Brain microvascular endothelial cell (primary cell): ENCODE measurements at regions not wholly inside any gene's neighbourhood (a gene's known extent, or its start where the extent isn't known, plus 50 kb on each side); places are given as distances from the start of the nearest gene placed in this dataset.

Source experiments
- DNase-seq: peaks from one replicate; pipeline ENCODE4 v3.0.0-alpha.2; 2020
- H3K27ac ChIP-seq: fragments of 250-450 bp; sonication (Bioruptor Pico); 2 replicates; pipeline ENCODE4 v1.5.1; 2020; ENCODE audit warnings: mild to moderate bottlenecking, moderate library complexity
- H3K27me3 ChIP-seq: fragments of 250-450 bp; sonication (Bioruptor Pico); replicated peaks from 2 replicates; pipeline ENCODE4 v1.5.1; 2020; ENCODE audit warnings: mild to moderate bottlenecking
- H3K36me3 ChIP-seq: fragments of 250-450 bp; sonication (Bioruptor Pico); replicated peaks from 2 replicates; pipeline ENCODE4 v1.5.1; 2020; ENCODE audit warnings: mild to moderate bottlenecking
- H3K4me3 ChIP-seq: 2 replicates; pipeline ENCODE4 v1.5.1; 2011; ENCODE audit warnings: low read depth, mild to moderate bottlenecking, control low read depth, low read length, moderate library complexity
- in situ Hi-C: cut with HindIII; loops from 2 replicates; pipeline ENCODE4 v1.10.0; 2017; ENCODE audit warnings: low sequenced_read_pairs, low pct_ligation_motif_present
- TF ChIP-seq, protein P1 (sequence below): IDR thresholded peaks from 2 replicates; pipeline ENCODE4 v1.5.1; 2011; ENCODE audit warnings: low read depth, mild to moderate bottlenecking, moderate library complexity, low read length, control low read depth, inconsistent platforms; ENCODE audit errors: missing control alignments

- TF ChIP-seq, protein P1, sequence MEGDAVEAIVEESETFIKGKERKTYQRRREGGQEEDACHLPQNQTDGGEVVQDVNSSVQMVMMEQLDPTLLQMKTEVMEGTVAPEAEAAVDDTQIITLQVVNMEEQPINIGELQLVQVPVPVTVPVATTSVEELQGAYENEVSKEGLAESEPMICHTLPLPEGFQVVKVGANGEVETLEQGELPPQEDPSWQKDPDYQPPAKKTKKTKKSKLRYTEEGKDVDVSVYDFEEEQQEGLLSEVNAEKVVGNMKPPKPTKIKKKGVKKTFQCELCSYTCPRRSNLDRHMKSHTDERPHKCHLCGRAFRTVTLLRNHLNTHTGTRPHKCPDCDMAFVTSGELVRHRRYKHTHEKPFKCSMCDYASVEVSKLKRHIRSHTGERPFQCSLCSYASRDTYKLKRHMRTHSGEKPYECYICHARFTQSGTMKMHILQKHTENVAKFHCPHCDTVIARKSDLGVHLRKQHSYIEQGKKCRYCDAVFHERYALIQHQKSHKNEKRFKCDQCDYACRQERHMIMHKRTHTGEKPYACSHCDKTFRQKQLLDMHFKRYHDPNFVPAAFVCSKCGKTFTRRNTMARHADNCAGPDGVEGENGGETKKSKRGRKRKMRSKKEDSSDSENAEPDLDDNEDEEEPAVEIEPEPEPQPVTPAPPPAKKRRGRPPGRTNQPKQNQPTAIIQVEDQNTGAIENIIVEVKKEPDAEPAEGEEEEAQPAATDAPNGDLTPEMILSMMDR: no peak
- peaks cover 11% of the 10 kb centered on the region for H3K27me3 ChIP-seq
- H3K27ac ChIP-seq: no peak overlapping the region
- no peak for DNase-seq
- H3K36me3 ChIP-seq: no peaks in the 10 kb centered on the region
- no peak overlapping the region for H3K4me3 ChIP-seq
- in situ Hi-C loops: no loop called here
Observed at GRCh38 chr11:115657586-115657985, 153.4 kb upstream of the CADM1 start.

GRCh38 chr11:115656669-115657068, 152.5 kb upstream of the CADM1 start:
- Histone ChIP-seq H3K36me3 (no peaks in the 10 kb centered on the region), H3K27me3 (peaks cover 11% of the 10 kb centered on the region), H3K4me3 (no peak overlapping the region), H3K27ac (no peak overlapping the region)
- TF ChIP-seq, protein P1: no peak
- DNase-seq: no peak
- in situ Hi-C loops: no loop called here

GRCh38 chr11:115656041-115656440, 151.8 kb upstream of the CADM1 start:
- no peak for DNase-seq
- in situ Hi-C loops: no loop called here

GRCh38 chr11:115654792-115655191, 150.6 kb upstream of the CADM1 start:
- no peaks in the 10 kb centered on the region for H3K36me3 ChIP-seq
- in situ Hi-C loops: no loop called here
- H3K27me3 ChIP-seq: peaks cover 9% of the 10 kb centered on the region
- no peak overlapping the region for H3K27ac ChIP-seq
- TF ChIP-seq, protein P1: no peak
- DNase-seq: no peak
- no peak overlapping the region for H3K4me3 ChIP-seq

More at GRCh38 chr11:115656041-115656440, 151.8 kb upstream of the CADM1 start:
- TF ChIP-seq, protein P1: no peak
- Histone ChIP-seq H3K4me3 (no peak overlapping the region), H3K27ac (no peak overlapping the region), H3K27me3 (peaks cover 11% of the 10 kb centered on the region), H3K36me3 (no peaks in the 10 kb centered on the region)

DNA sequence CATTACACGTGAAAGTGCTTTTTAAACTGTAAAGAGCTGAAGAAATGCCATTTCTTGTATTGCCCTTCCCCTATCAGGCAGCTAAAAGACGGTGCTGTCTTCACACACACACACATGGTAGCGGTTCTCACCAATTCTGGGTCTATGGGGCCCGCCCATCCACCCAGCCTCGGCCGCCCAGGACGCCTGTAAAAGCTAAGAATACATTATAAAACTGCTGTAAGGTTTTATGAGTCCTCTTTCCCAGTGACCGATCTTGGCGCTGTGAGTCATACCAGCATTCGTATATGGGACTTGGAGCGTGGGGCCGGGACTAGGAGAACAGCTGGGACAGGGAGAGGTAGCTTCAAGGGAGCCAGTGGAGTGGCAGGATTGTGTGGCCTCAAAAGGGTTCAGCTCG, 149.7 kb upstream of the CADM1 start:
- no peak for DNase-seq
- TF ChIP-seq, protein P1: no peak
- H3K4me3 ChIP-seq: no peak overlapping the region
- peaks cover under 1% of the 10 kb centered on the region for H3K27me3 ChIP-seq
- H3K27ac ChIP-seq: no peak overlapping the region
- no peaks in the 10 kb centered on the region for H3K36me3 ChIP-seq
- in situ Hi-C loops: no loop called here

DNA sequence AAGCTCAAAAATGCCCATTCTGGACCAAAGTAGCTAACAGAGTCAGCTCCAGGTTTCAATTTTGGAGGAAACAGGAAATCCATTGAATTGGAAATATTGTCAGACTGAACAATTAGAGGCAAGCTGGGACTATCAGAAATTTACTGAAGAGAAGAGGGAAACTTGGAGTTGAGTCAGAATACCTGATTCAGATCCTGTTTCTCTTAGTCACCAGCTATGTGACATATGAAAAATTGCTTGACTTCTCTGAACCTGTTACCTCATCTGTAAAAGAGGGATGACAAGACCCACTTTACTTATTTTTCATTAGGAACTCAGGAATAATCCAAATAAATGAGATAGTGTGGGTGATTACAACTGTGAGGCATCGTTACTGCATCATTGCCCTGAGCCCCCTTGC, 148.9 kb upstream of the CADM1 start:
- Histone ChIP-seq H3K27ac (no peak overlapping the region), H3K4me3 (no peak overlapping the region), H3K27me3 (no peaks in the 10 kb centered on the region), H3K36me3 (no peaks in the 10 kb centered on the region)
- in situ Hi-C loops: no loop called here
- TF ChIP-seq, protein P1: no peak
- DNase-seq: no peak
